ENCODE measurements at regions not wholly inside any gene's neighbourhood (a gene's known extent, or its start where the extent isn't known, plus 50 kb on each side); places are given as distances from the start of the nearest gene placed in this dataset.

GRCh38 chr7:106339513-106340246, 54.9 kb upstream of the NAMPT start:
- DNase-seq, result no peak

- no peak for DNase-seq
Measured at GRCh38 chr7:106337754-106338153, 53.0 kb upstream of the NAMPT start.

GRCh38 chr7:106335814-106336213, 51.0 kb upstream of the NAMPT start:
- DNase-seq, result no peak

Data from activated T-cell treated with anti-CD3 and anti-CD28 coated beads, Interleukin-2, amount 50 U/mL, for 48 hours (primary cell).